CD4-positive, alpha-beta memory T cell (primary cell): ENCODE measurements at regions not wholly inside any gene's neighbourhood (a gene's known extent, or its start where the extent isn't known, plus 50 kb on each side); places are given as distances from the start of the nearest gene placed in this dataset.
"Not testable (repeated sequence)": the region's sequence is repeated elsewhere in the genome, so short reads cannot be mapped to it uniquely, and the experiment has no call there.

ENCODE experiments used
- CTCF ChIA-PET: fragments of 350-600 bp; sonication (Branson Sonifier 250); formaldehyde crosslinking; loops from one replicate; lab custom pipeline; 2021; ENCODE audit warnings: inconsistent platforms; ENCODE audit not compliant: partially characterized antibody; lab: Charles Lee
- POLR2A ChIA-PET: fragments of 350-600 bp; sonication (Branson Sonifier 250); formaldehyde crosslinking; loops from one replicate; lab custom pipeline; 2021; ENCODE audit not compliant: partially characterized antibody; lab: Charles Lee
- DNase-seq, 5 donors: peaks; one replicate each; pipeline versions ENCODE4 v3.0.0 to v3.0.0-alpha.2; 2020 to 2022; ENCODE audit warnings: mixed read lengths in 1 of 5
- H3K27ac ChIP-seq: one replicate; pipeline ENCODE4 v1.7.0; 2013; ENCODE audit warnings: low read depth, low read length
- H3K27me3 ChIP-seq: 2 replicates; pipeline ENCODE4 v1.7.0; 2013; ENCODE audit warnings: mild to moderate bottlenecking, low read length, moderate library complexity; ENCODE audit not compliant: insufficient read depth
- H3K36me3 ChIP-seq: 2 replicates; pipeline ENCODE4 v1.7.0; 2013; ENCODE audit warnings: mild to moderate bottlenecking, low read length, moderate library complexity; ENCODE audit not compliant: insufficient read depth
- H3K4me1 ChIP-seq: 2 replicates; pipeline ENCODE4 v1.7.0; 2013; ENCODE audit warnings: mild to moderate bottlenecking, low read length, moderate library complexity; ENCODE audit not compliant: insufficient read depth
- H3K4me3 ChIP-seq, 2 donors: one replicate each; pipeline ENCODE4 v1.7.0; 2013; ENCODE audit warnings: low read length in 2 of 2, mild to moderate bottlenecking in 1 of 2
- H3K9me3 ChIP-seq, 2 donors: one replicate each; pipeline ENCODE4 v1.7.0; 2013; ENCODE audit warnings: low read length in 2 of 2, control low read depth in 1 of 2; ENCODE audit not compliant: control insufficient read depth in 1 of 2
- H3K27ac Mint-ChIP-seq, 7 donors: one replicate each; pipeline ENCODE4 v1.8.0; 2020 to 2021; ENCODE audit warnings: mixed read lengths in 7 of 7, mild to moderate bottlenecking in 6 of 7, inconsistent platforms in 3 of 7, moderate library complexity in 3 of 7
- H3K27me3 Mint-ChIP-seq, 2 donors: one replicate each; pipeline ENCODE4 v1.8.0; 2020 to 2021; ENCODE audit warnings: mixed read lengths in 2 of 2
- H3K36me3 Mint-ChIP-seq, 2 donors: one replicate each; pipeline ENCODE4 v1.8.0; 2020 to 2021; ENCODE audit warnings: mixed read lengths in 2 of 2, inconsistent platforms in 1 of 2, mild to moderate bottlenecking in 1 of 2
- H3K4me1 Mint-ChIP-seq, 4 donors: one replicate each; pipeline ENCODE4 v1.8.0; 2020 to 2021; ENCODE audit warnings: mixed read lengths in 4 of 4, mild to moderate bottlenecking in 1 of 4
- H3K4me3 Mint-ChIP-seq, 8 donors: one replicate each; pipeline ENCODE4 v1.8.0; 2020 to 2021; ENCODE audit warnings: mixed read lengths in 8 of 8, mild to moderate bottlenecking in 7 of 8, moderate library complexity in 6 of 8, inconsistent platforms in 3 of 8
- H3K9me3 Mint-ChIP-seq, 8 donors: one replicate each; pipeline ENCODE4 v1.8.0; 2020 to 2021; ENCODE audit warnings: mixed read lengths in 8 of 8, mild to moderate bottlenecking in 5 of 8, inconsistent platforms in 3 of 8, moderate library complexity in 1 of 8
- intact Hi-C: fragments of 100-400 bp; cut with micrococcal nuclease; formaldehyde crosslinking; loops from one replicate; pipeline ENCODE4 v1.15.1; 2023

- CTCF ChIA-PET, H3K27me3 ChIP-seq, H3K9me3 ChIP-seq, H3K27me3 Mint-ChIP-seq, H3K36me3 Mint-ChIP-seq, H3K9me3 Mint-ChIP-seq, H3K4me1 Mint-ChIP-seq, H3K4me3 Mint-ChIP-seq, H3K27ac Mint-ChIP-seq, DNase-seq, H3K27ac ChIP-seq, H3K4me3 ChIP-seq, H3K4me1 ChIP-seq, intact Hi-C loops, H3K36me3 ChIP-seq, POLR2A ChIA-PET: not testable (repeated sequence)
Observed at GRCh38 chr1:99481-99880, 352.0 kb downstream of the OR4F29 start.

GRCh38 chr1:98811-99210 lies 352.7 kb downstream of the OR4F29 start:
- POLR2A ChIA-PET, H3K27me3 ChIP-seq, H3K36me3 ChIP-seq, H3K27ac ChIP-seq, H3K4me1 Mint-ChIP-seq, H3K27ac Mint-ChIP-seq, H3K4me1 ChIP-seq, H3K9me3 ChIP-seq, CTCF ChIA-PET, H3K4me3 ChIP-seq, H3K36me3 Mint-ChIP-seq, DNase-seq, H3K9me3 Mint-ChIP-seq, intact Hi-C loops, H3K4me3 Mint-ChIP-seq, H3K27me3 Mint-ChIP-seq: not testable (repeated sequence)

- CTCF ChIA-PET: not testable (repeated sequence)
Observed at GRCh38 chr1:91279-91678, 360.2 kb downstream of the OR4F29 start.

GRCh38 chr1:88110-88509 lies 363.4 kb downstream of the OR4F29 start:
- H3K27me3 ChIP-seq, H3K9me3 Mint-ChIP-seq, H3K4me3 Mint-ChIP-seq, H3K4me3 ChIP-seq, CTCF ChIA-PET, H3K9me3 ChIP-seq, POLR2A ChIA-PET, intact Hi-C loops, H3K36me3 Mint-ChIP-seq, H3K4me1 ChIP-seq, H3K36me3 ChIP-seq, H3K4me1 Mint-ChIP-seq, H3K27me3 Mint-ChIP-seq, H3K27ac ChIP-seq: not testable (repeated sequence)
- peak overlapping the region in 1 of 7 donors; percentile 71 for H3K27ac Mint-ChIP-seq
- peak in 1 of 5 donors; percentile 5 for DNase-seq

More at GRCh38 chr1:91279-91678, 360.2 kb downstream of the OR4F29 start:
- H3K4me1 Mint-ChIP-seq, H3K4me3 Mint-ChIP-seq, H3K4me3 ChIP-seq, H3K36me3 Mint-ChIP-seq, H3K36me3 ChIP-seq, DNase-seq, H3K27me3 ChIP-seq, H3K9me3 ChIP-seq, H3K27me3 Mint-ChIP-seq, H3K4me1 ChIP-seq, H3K9me3 Mint-ChIP-seq, POLR2A ChIA-PET, H3K27ac ChIP-seq, H3K27ac Mint-ChIP-seq, intact Hi-C loops: not testable (repeated sequence)

GRCh38 chr1:79152-79551 lies 372.3 kb downstream of the OR4F29 start:
- H3K4me3 Mint-ChIP-seq, H3K4me1 ChIP-seq, H3K9me3 Mint-ChIP-seq, CTCF ChIA-PET, H3K27me3 ChIP-seq, DNase-seq, H3K4me3 ChIP-seq, H3K36me3 Mint-ChIP-seq, H3K27ac ChIP-seq, POLR2A ChIA-PET, intact Hi-C loops, H3K4me1 Mint-ChIP-seq, H3K27me3 Mint-ChIP-seq, H3K9me3 ChIP-seq, H3K36me3 ChIP-seq, H3K27ac Mint-ChIP-seq: not testable (repeated sequence)

- H3K27ac Mint-ChIP-seq, H3K27me3 ChIP-seq, H3K4me1 Mint-ChIP-seq, POLR2A ChIA-PET, H3K27me3 Mint-ChIP-seq, H3K9me3 Mint-ChIP-seq, H3K36me3 ChIP-seq, intact Hi-C loops, H3K4me3 Mint-ChIP-seq, CTCF ChIA-PET, H3K27ac ChIP-seq, DNase-seq, H3K4me1 ChIP-seq, H3K9me3 ChIP-seq, H3K36me3 Mint-ChIP-seq, H3K4me3 ChIP-seq: not testable (repeated sequence)
Observed at GRCh38 chr1:65119-65518, 386.4 kb downstream of the OR4F29 start, which contains the start of gene OR4F5. TSS of gene OR4F5 (plus strand) at chr1:65419.

GRCh38 chr1:56014-56531 lies 395.4 kb downstream of the OR4F29 start:
- H3K4me3 Mint-ChIP-seq, intact Hi-C loops, POLR2A ChIA-PET, H3K27me3 ChIP-seq, H3K4me1 ChIP-seq, H3K4me3 ChIP-seq, H3K27ac Mint-ChIP-seq, H3K4me1 Mint-ChIP-seq, H3K27me3 Mint-ChIP-seq, H3K9me3 Mint-ChIP-seq, H3K9me3 ChIP-seq, H3K27ac ChIP-seq, H3K36me3 ChIP-seq, CTCF ChIA-PET, DNase-seq, H3K36me3 Mint-ChIP-seq: not testable (repeated sequence)

GRCh38 chr1:53182-53581 lies 398.3 kb downstream of the OR4F29 start:
- H3K9me3 ChIP-seq, H3K4me1 Mint-ChIP-seq, H3K27ac Mint-ChIP-seq, H3K4me3 Mint-ChIP-seq, H3K9me3 Mint-ChIP-seq, DNase-seq, intact Hi-C loops, CTCF ChIA-PET, POLR2A ChIA-PET, H3K27me3 Mint-ChIP-seq, H3K27ac ChIP-seq, H3K4me3 ChIP-seq, H3K36me3 ChIP-seq, H3K4me1 ChIP-seq, H3K36me3 Mint-ChIP-seq, H3K27me3 ChIP-seq: not testable (repeated sequence)
